ENCODE measurements at regions not wholly inside any gene's neighbourhood (a gene's known extent, or its start where the extent isn't known, plus 50 kb on each side); places are given as distances from the start of the nearest gene placed in this dataset.

DNA sequence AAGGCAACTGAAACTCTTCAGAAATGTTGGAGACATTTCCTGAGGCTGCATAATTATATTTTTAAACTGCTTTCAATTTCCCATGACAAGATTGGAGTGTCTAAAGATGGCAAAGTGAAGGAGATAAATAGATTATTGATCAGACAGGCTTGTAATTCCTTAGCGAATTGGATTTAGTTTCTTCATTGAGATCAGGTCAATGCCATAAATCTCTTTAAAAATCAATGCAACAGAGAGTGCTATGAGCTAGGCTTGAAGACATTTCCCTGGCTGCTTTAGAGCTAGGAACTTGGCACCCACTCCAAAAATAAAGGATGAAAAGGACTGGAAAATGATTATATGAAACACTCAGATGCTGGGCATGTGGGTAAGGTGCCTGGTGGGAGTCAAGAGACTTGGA lies 828.4 kb downstream of the TLR4 start:
- TF ChIP-seq POLR2AphosphoS5 (IDR thresholded peaks at IDR 0.05) (no peak), POLR2A (IDR thresholded peaks at IDR 0.05) (no peak), EP300 (IDR thresholded peaks at IDR 0.05) (no peak)
- TF ChIP-seq, protein P1, sequence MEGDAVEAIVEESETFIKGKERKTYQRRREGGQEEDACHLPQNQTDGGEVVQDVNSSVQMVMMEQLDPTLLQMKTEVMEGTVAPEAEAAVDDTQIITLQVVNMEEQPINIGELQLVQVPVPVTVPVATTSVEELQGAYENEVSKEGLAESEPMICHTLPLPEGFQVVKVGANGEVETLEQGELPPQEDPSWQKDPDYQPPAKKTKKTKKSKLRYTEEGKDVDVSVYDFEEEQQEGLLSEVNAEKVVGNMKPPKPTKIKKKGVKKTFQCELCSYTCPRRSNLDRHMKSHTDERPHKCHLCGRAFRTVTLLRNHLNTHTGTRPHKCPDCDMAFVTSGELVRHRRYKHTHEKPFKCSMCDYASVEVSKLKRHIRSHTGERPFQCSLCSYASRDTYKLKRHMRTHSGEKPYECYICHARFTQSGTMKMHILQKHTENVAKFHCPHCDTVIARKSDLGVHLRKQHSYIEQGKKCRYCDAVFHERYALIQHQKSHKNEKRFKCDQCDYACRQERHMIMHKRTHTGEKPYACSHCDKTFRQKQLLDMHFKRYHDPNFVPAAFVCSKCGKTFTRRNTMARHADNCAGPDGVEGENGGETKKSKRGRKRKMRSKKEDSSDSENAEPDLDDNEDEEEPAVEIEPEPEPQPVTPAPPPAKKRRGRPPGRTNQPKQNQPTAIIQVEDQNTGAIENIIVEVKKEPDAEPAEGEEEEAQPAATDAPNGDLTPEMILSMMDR (IDR thresholded peaks at IDR 0.05): no peak
